Kidney epithelial cell (primary cell): ENCODE measurements at regions not wholly inside any gene's neighbourhood (a gene's known extent, or its start where the extent isn't known, plus 50 kb on each side); places are given as distances from the start of the nearest gene placed in this dataset.
"Not testable (repeated sequence)": the region's sequence is repeated elsewhere in the genome, so short reads cannot be mapped to it uniquely, and the experiment has no call there.

Experiments
- DNase-seq: peaks from one replicate; pipeline ENCODE4 v3.0.0-alpha.2; 2010; ENCODE audit warnings: low read depth
- H3K27me3 ChIP-seq: 2 replicates; pipeline ENCODE4 v1.6.0; 2011; ENCODE audit warnings: low read length; ENCODE audit not compliant: control insufficient read depth, insufficient read depth
- H3K36me3 ChIP-seq: 2 replicates; pipeline ENCODE4 v1.5.1; 2011; ENCODE audit warnings: low read length; ENCODE audit not compliant: control insufficient read depth, insufficient read depth
- H3K4me3 ChIP-seq: 2 replicates; pipeline ENCODE4 v1.5.1; 2011; ENCODE audit warnings: low read depth, mild to moderate bottlenecking, control low read depth, low read length
- TF ChIP-seq, protein P1 (sequence below): IDR thresholded peaks from 2 replicates; pipeline ENCODE4 v1.5.1; 2011; ENCODE audit warnings: mild to moderate bottlenecking, moderate library complexity, low read length, control low read depth, inconsistent platforms; ENCODE audit not compliant: insufficient read depth, poor library complexity, severe bottlenecking

- no peak for DNase-seq
- H3K36me3 ChIP-seq, result no peaks in the 10 kb centered on the region
- H3K27me3 ChIP-seq, result no peaks in the 10 kb centered on the region
- TF ChIP-seq, protein P1, sequence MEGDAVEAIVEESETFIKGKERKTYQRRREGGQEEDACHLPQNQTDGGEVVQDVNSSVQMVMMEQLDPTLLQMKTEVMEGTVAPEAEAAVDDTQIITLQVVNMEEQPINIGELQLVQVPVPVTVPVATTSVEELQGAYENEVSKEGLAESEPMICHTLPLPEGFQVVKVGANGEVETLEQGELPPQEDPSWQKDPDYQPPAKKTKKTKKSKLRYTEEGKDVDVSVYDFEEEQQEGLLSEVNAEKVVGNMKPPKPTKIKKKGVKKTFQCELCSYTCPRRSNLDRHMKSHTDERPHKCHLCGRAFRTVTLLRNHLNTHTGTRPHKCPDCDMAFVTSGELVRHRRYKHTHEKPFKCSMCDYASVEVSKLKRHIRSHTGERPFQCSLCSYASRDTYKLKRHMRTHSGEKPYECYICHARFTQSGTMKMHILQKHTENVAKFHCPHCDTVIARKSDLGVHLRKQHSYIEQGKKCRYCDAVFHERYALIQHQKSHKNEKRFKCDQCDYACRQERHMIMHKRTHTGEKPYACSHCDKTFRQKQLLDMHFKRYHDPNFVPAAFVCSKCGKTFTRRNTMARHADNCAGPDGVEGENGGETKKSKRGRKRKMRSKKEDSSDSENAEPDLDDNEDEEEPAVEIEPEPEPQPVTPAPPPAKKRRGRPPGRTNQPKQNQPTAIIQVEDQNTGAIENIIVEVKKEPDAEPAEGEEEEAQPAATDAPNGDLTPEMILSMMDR, result no peak
- no peak overlapping the region for H3K4me3 ChIP-seq
Measured at GRCh38 chr2:236354056-236354940, 90.1 kb upstream of the ASB18 start.

DNA sequence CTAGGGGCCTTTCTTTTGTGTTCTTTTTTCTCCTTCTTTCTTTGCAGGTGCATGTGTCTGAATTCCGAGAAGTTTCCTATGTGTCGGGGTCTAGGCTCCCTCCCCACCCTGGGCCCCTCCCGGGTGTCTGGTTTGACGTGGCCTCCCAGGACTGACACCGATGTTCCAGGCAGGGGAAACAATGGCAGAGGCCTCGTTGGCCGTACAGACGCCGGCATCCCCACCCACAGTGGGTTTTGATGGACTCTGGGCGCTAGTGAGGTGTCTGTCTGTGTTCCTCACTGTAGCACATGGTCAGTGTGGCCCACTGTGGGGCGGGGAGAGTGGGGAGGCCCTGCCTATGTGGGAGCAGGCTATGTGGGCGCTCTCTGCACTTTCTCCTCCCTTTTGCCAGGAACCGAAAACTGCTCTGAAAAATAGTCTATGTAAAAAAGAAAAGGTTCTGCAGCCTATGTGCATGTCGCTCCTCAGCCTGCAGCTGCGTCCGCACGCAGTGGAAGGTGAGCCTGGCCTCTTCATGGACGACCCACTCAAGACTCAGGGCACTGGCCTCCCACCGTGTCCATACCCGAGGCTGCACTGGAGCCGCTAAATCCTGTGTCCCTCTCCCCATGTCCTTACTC, 90.9 kb upstream of the ASB18 start:
- no peak overlapping the region for H3K4me3 ChIP-seq
- no peak for DNase-seq
- H3K36me3 ChIP-seq, result no peaks in the 10 kb centered on the region
- no peaks in the 10 kb centered on the region for H3K27me3 ChIP-seq
- TF ChIP-seq, protein P1, result no peak

DNA sequence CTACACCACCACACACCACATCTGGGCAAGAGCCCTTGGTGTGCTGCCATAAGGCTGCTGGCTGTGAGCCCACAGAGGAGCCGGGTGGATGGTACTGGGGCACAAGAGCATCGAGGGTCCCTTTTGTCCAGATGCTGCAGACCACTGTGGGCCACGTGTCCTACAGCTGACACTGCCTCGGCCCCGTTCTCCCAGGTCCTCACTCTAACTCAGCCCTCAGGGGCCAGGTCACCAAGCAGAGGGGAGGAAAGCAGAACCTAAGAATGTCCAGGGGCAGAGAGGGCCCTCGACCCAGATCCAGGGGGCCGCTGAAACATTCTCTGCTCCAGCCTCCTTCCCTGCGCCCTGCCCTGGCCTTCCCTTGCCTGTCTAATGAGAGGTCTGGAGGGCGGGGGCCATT, 91.7 kb upstream of the ASB18 start:
- TF ChIP-seq, protein P1, result no peak
- H3K4me3 ChIP-seq, result no peak overlapping the region
- no peak for DNase-seq
- H3K36me3 ChIP-seq, result no peaks in the 10 kb centered on the region
- H3K27me3 ChIP-seq, result no peaks in the 10 kb centered on the region

DNA sequence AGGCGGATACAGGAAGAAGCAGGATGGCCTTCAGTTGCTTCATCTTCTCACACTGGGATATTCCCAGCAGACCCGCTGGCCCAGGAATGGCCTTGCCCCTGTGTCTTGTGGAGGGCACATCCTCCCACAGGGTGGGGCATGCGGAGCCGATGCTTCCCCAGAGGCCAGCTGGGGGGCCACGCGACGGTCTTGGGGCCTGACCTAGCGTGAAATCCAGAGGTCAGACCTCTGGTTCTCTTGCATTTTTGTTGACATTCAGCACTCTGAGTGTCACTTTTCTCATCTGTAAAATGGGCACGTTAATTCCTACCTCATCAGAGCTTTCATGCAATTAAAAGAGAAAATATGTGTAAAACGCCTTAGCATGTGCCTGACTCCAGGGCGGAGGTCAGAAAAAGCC, 92.1 kb upstream of the ASB18 start:
- H3K36me3 ChIP-seq, H3K4me3 ChIP-seq, H3K27me3 ChIP-seq, DNase-seq: not testable (repeated sequence)

DNA sequence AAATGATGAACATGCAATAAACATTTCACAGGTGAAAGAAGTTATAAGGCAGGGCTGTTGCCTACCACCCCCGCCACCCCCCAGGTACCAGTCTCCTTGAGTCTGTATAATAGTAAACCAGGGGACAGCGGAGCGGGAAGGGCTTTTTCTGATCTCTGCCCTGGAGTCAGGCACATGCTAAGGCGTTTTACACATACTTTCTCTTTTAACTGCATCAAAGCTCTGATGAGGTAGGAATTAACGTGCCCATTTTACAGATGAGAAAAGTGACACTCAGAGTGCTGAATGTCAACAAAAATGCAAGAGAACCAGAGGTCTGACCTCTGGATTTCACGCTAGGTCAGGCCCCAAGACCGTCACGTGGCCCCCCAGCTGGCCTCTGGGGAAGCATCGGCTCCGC, 94.3 kb upstream of the ASB18 start:
- H3K4me3 ChIP-seq, H3K27me3 ChIP-seq, DNase-seq, H3K36me3 ChIP-seq: not testable (repeated sequence)

DNA sequence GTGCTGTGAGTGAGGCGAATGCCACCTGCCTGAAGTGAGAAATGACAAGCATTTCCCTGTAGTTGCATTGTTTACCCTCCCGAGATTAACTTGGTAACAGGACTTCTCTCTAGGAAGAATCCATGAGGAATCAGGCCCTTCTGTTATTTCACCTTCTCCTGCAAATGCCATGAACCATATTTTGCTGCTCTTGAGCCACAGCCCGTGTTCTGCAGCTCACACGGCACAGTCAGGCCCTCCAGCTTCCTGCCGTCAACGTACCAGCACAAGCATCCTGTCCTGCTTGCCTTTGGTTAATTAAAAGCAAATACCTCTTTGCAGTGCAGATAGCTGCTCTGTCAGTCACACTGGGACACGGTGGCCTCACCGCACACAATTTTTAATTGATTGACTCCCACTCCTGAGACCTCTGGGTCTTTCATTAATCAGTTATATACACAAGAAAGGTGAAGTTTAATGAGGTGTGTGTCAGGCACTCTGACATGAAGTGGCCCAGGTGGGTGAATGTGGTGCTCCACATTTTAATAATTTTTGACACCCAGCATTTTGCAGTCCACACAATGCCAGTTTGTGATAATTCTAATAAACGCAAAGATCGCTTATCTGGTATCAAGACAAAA, 95.3 kb upstream of the ASB18 start:
- Histone ChIP-seq H3K27me3 (no peaks in the 10 kb centered on the region), H3K36me3 (no peaks in the 10 kb centered on the region), H3K4me3 (no peak overlapping the region)
- TF ChIP-seq, protein P1, result no peak
- DNase-seq, result no peak
